MM.1S (cell line): ENCODE measurements at regions not wholly inside any gene's neighbourhood (a gene's known extent, or its start where the extent isn't known, plus 50 kb on each side); places are given as distances from the start of the nearest gene placed in this dataset.

Experiments
- CTCF ChIP-seq: fragments of 300-600 bp; sonication (generic); IDR thresholded peaks from 2 replicates; pipeline ENCODE4 v1.5.1; 2016; ENCODE audit warnings: antibody characterized with exemption, low read length, mixed read lengths
- EZH2 ChIP-seq: fragments of 300-600 bp; sonication (generic); optimal IDR thresholded peaks from 2 replicates; pipeline ENCODE3; 2017; ENCODE audit warnings: low read depth, mild to moderate bottlenecking, antibody characterized with exemption, low read length, mixed read lengths
- EZH2phosphoT487 ChIP-seq: fragments of 300-600 bp; sonication (generic); IDR thresholded peaks from 2 replicates; pipeline ENCODE4 v1.6.1; 2018; ENCODE audit warnings: antibody characterized with exemption, low read length

- TF ChIP-seq CTCF: no peak
- TF ChIP-seq EZH2: no peak
- TF ChIP-seq EZH2phosphoT487: no peak
These were observed 2104.2 kb downstream of the PCDH7 start for GRCh38 chr4:32824336-32824735.
